HCT116 (cell line): ENCODE measurements at regions not wholly inside any gene's neighbourhood (a gene's known extent, or its start where the extent isn't known, plus 50 kb on each side); places are given as distances from the start of the nearest gene placed in this dataset.

Experiments used
- ATAC-seq: fragments of 200-7000 bp; cut with Tn5 transposase; 2 replicates; pipeline ENCODE4 v1.9.1; 2020; ENCODE audit warnings: mild to moderate bottlenecking, moderate library complexity
- BruUV-seq: library from RNA; stranded (reverse); fragments of 400-500 nt; replicated peaks from 2 replicates; lab custom pipeline; 2021; lab: Mats Ljungman, UMichigan
- CTCF ChIA-PET: fragments of 300-600 bp; sonication (Branson Sonifier 250); formaldehyde crosslinking; loops from one replicate; lab custom pipeline; 2021; ENCODE audit warnings: antibody characterized with exemption; lab: Charles Lee
- POLR2A ChIA-PET: fragments of 300-600, 350-600 bp; sonication (Branson Sonifier 250); formaldehyde crosslinking; loops from one replicate; lab custom pipeline; 2021; ENCODE audit warnings: antibody characterized with exemption; lab: Charles Lee
- RAD21 ChIA-PET, 2 experiments: fragments of 300-600 bp; sonication (Branson Sonifier 250); formaldehyde crosslinking; loops; one replicate each; lab custom pipeline; 2023; ENCODE audit warnings: low total read pairs in 2 of 2; ENCODE audit not compliant: uncharacterized antibody in 2 of 2, unreplicated experiment in 2 of 2, low non-redundant PET in 1 of 2; lab: Charles Lee
- DNase-seq: peaks from one replicate; pipeline ENCODE4 v3.0.0-alpha.2; 2010; ENCODE audit warnings: low read depth, low spot score
- H2AFZ ChIP-seq: fragments of 200-600 bp; shearing (Covaris generic), sonication (generic); 2 replicates; pipeline ENCODE4 v1.6.1; 2017; ENCODE audit warnings: low read depth, mixed run types, mixed read lengths, antibody characterized with exemption, low read length; ENCODE audit not compliant: poor library complexity, severe bottlenecking
- H3K27ac ChIP-seq: 2 replicates; pipeline ENCODE4 v1.5.1; 2012; ENCODE audit warnings: low read depth, low read length
- H3K27me3 ChIP-seq: fragments of 200-600 bp; sonication (generic); 2 replicates; pipeline ENCODE4 v1.6.1; 2016; ENCODE audit warnings: mixed run types, low read length, mixed read lengths; ENCODE audit not compliant: insufficient read depth
- H3K36me3 ChIP-seq, 2 experiments: fragments of 200-500 bp in 1 of 2; fragments of 200-600 bp in 1 of 2; sonication (Bioruptor generic) in 1 of 2; sonication (generic) in 1 of 2; 2 replicates each; pipeline versions ENCODE4 v1.5.1 to v1.6.1; 2014 to 2016; ENCODE audit warnings: low read length in 2 of 2, inconsistent platforms in 1 of 2, mixed read lengths in 1 of 2, mixed run types in 1 of 2; ENCODE audit not compliant: insufficient read depth in 2 of 2, control insufficient read depth in 1 of 2
- H3K4me1 ChIP-seq, 2 experiments: fragments of 200-600 bp in 1 of 2; sonication (generic) in 1 of 2; 2 replicates each; pipeline versions ENCODE4 v1.5.1 to v1.6.1; 2012 to 2017; ENCODE audit warnings: low read length in 2 of 2, inconsistent platforms in 1 of 2, mild to moderate bottlenecking in 1 of 2, mixed read lengths in 1 of 2, mixed run types in 1 of 2, moderate library complexity in 1 of 2; ENCODE audit not compliant: insufficient read depth in 2 of 2, control insufficient read depth in 1 of 2
- H3K4me2 ChIP-seq: fragments of 200-600 bp; sonication (generic); 2 replicates; pipeline ENCODE4 v1.6.1; 2017; ENCODE audit warnings: mixed run types, low read length, mixed read lengths
- H3K4me3 ChIP-seq, 2 experiments: fragments of 200-600 bp in 1 of 2; sonication (generic) in 1 of 2; replicated peaks in 1 of 2; 2 replicates each; pipeline ENCODE4 v1.5.1; 2011 to 2016; ENCODE audit warnings: low read length in 2 of 2, control low read depth in 1 of 2, low read depth in 1 of 2, mild to moderate bottlenecking in 1 of 2, mixed read lengths in 1 of 2, mixed run types in 1 of 2
- H3K79me2 ChIP-seq: fragments of 200-600 bp; sonication (generic); 2 replicates; pipeline ENCODE4 v1.6.1; 2017; ENCODE audit warnings: mild to moderate bottlenecking, mixed run types, low read length, moderate library complexity, mixed read lengths; ENCODE audit not compliant: insufficient read depth
- H3K9ac ChIP-seq: fragments of 200-600 bp; sonication (generic); 2 replicates; pipeline ENCODE4 v1.6.1; 2016; ENCODE audit warnings: low read length, mixed read lengths
- H3K9me2 ChIP-seq: fragments of 200-600 bp; sonication (generic), shearing (Covaris generic); 2 replicates; pipeline ENCODE4 v1.6.1; 2017; ENCODE audit warnings: mixed run types, mild to moderate bottlenecking, moderate library complexity; ENCODE audit not compliant: insufficient read depth
- H3K9me3 ChIP-seq, 2 experiments: fragments of 200-500 bp in 1 of 2; fragments of 200-600 bp in 1 of 2; sonication (Bioruptor generic) in 1 of 2; sonication (generic) in 1 of 2; 2 replicates each; pipeline ENCODE4 v1.6.1; 2014 to 2017; ENCODE audit warnings: low read length in 2 of 2, mixed read lengths in 2 of 2, inconsistent platforms in 1 of 2, low read depth in 1 of 2, mild to moderate bottlenecking in 1 of 2, mixed run types in 1 of 2, moderate library complexity in 1 of 2; ENCODE audit not compliant: control insufficient read depth in 1 of 2, insufficient read depth in 1 of 2
- H4K20me1 ChIP-seq: fragments of 200-600 bp; sonication (generic), shearing (Covaris generic); 2 replicates; pipeline ENCODE4 v1.6.1; 2017; ENCODE audit warnings: mixed run types, mild to moderate bottlenecking, moderate library complexity; ENCODE audit not compliant: insufficient read depth
- ATF3 ChIP-seq: IDR thresholded peaks from 2 replicates; pipeline ENCODE4 v1.6.1; 2012
- CBX3 ChIP-seq: IDR thresholded peaks from 2 replicates; pipeline ENCODE4 v1.6.1; 2012; ENCODE audit warnings: low read depth
- CEBPB ChIP-seq: IDR thresholded peaks from 2 replicates; pipeline ENCODE4 v1.6.1; 2012; ENCODE audit warnings: low read depth
- EGR1 ChIP-seq: IDR thresholded peaks from 2 replicates; pipeline ENCODE4 v1.6.1; 2012; ENCODE audit warnings: low read depth
- EZH2phosphoT487 ChIP-seq: fragments of 200-600 bp; IDR thresholded peaks from 2 replicates; pipeline ENCODE4 v1.6.1; 2018; ENCODE audit warnings: antibody characterized with exemption, borderline replicate concordance
- JUND ChIP-seq: IDR thresholded peaks from 2 replicates; pipeline ENCODE4 v1.6.1; 2012
- POLR2A ChIP-seq: IDR thresholded peaks from 2 replicates; pipeline ENCODE4 v1.7.0; 2011; ENCODE audit warnings: borderline replicate concordance; ENCODE audit not compliant: insufficient read depth, insufficient read length; ENCODE audit errors: extremely low read depth
- POLR2AphosphoS5 ChIP-seq: IDR thresholded peaks from 2 replicates; pipeline ENCODE4 v1.6.1; 2011; ENCODE audit warnings: mild to moderate bottlenecking, low read depth, low read length, moderate library complexity
- RAD21 ChIP-seq: IDR thresholded peaks from 2 replicates; pipeline ENCODE4 v1.6.1; 2012; ENCODE audit warnings: low read depth, mild to moderate bottlenecking
- REST ChIP-seq: IDR thresholded peaks from 2 replicates; pipeline ENCODE4 v1.6.1; 2012; ENCODE audit warnings: low read depth
- SP1 ChIP-seq: IDR thresholded peaks from 2 replicates; pipeline ENCODE4 v1.6.1; 2012; ENCODE audit warnings: low read depth
- SRF ChIP-seq: IDR thresholded peaks from 2 replicates; pipeline ENCODE4 v1.6.1; 2012; ENCODE audit warnings: low read depth
- TCF7L2 ChIP-seq: IDR thresholded peaks from 2 replicates; pipeline ENCODE4 v1.7.0; 2011; ENCODE audit warnings: borderline replicate concordance, inconsistent platforms; ENCODE audit not compliant: insufficient read depth, insufficient read length; ENCODE audit errors: extremely low read depth
- ZBTB33 ChIP-seq: IDR thresholded peaks from 2 replicates; pipeline ENCODE4 v1.6.1; 2011; ENCODE audit warnings: mild to moderate bottlenecking, low read length, moderate library complexity; ENCODE audit not compliant: insufficient replicate concordance; ENCODE audit errors: extremely low read depth
- ZFX ChIP-seq: fragments of 450-650 bp; IDR thresholded peaks from 2 replicates; pipeline ENCODE4 v1.6.1; 2017
- ZNF274 ChIP-seq: fragments of 200-500 bp; sonication (Bioruptor generic); IDR thresholded peaks from 2 replicates; pipeline ENCODE4 v1.6.1; 2014; ENCODE audit warnings: mild to moderate bottlenecking, low read depth, low read length, inconsistent platforms
- intact Hi-C: fragments of 100-400 bp; cut with micrococcal nuclease; formaldehyde crosslinking; loops from 2 replicates; pipeline ENCODE4 v1.10.0; 2022
- TF ChIP-seq, protein P1 (sequence below): IDR thresholded peaks from 2 replicates; pipeline ENCODE4 v1.6.1; 2012
- TF ChIP-seq, protein P2 (sequence below), 3 experiments: fragments of 200-600 bp in 1 of 3; sonication (generic) in 1 of 3; IDR thresholded peaks in 2 of 3; conservative IDR thresholded peaks in 1 of 3; 2 replicates each; pipeline ENCODE4 v1.5.1; 2012 to 2017; ENCODE audit warnings: low read depth in 2 of 3, low read length in 2 of 3, antibody characterized with exemption in 1 of 3, borderline replicate concordance in 1 of 3, control low read depth in 1 of 3, mild to moderate bottlenecking in 1 of 3, mixed read lengths in 1 of 3, mixed run types in 1 of 3, moderate library complexity in 1 of 3; ENCODE audit not compliant: insufficient read depth in 1 of 3

- Histone ChIP-seq H4K20me1 (no peaks in the 10 kb centered on the region), H2AFZ (no peak overlapping the region), H3K79me2 (no peaks in the 10 kb centered on the region), H3K9me2 (no peaks in the 10 kb centered on the region), H3K4me1 (no peaks in the 10 kb centered on the region), H3K4me2 (no peak overlapping the region), H3K27me3 (no peaks in the 10 kb centered on the region), H3K36me3 (no peaks in the 10 kb centered on the region), H3K9ac (no peak overlapping the region)
- BruUV-seq: no TSS peak
- CTCF ChIA-PET: no interaction called here
- DNase-seq (no peak), ATAC-seq (no peak)
- intact Hi-C loops: no loop called here
- no peak for TF ChIP-seq EGR1
- no peak for TF ChIP-seq REST
- TF ChIP-seq, protein P1, sequence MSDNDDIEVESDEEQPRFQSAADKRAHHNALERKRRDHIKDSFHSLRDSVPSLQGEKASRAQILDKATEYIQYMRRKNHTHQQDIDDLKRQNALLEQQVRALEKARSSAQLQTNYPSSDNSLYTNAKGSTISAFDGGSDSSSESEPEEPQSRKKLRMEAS: no peak
- TF ChIP-seq POLR2AphosphoS5: no peak
- no peak for TF ChIP-seq ZBTB33
- TF ChIP-seq POLR2A: no peak
- TF ChIP-seq, protein P2, sequence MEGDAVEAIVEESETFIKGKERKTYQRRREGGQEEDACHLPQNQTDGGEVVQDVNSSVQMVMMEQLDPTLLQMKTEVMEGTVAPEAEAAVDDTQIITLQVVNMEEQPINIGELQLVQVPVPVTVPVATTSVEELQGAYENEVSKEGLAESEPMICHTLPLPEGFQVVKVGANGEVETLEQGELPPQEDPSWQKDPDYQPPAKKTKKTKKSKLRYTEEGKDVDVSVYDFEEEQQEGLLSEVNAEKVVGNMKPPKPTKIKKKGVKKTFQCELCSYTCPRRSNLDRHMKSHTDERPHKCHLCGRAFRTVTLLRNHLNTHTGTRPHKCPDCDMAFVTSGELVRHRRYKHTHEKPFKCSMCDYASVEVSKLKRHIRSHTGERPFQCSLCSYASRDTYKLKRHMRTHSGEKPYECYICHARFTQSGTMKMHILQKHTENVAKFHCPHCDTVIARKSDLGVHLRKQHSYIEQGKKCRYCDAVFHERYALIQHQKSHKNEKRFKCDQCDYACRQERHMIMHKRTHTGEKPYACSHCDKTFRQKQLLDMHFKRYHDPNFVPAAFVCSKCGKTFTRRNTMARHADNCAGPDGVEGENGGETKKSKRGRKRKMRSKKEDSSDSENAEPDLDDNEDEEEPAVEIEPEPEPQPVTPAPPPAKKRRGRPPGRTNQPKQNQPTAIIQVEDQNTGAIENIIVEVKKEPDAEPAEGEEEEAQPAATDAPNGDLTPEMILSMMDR (IDR thresholded peaks at IDR 0.05 in 2 of 3, conservative IDR thresholded peaks at IDR 0.05 in 1 of 3; ENCODE audit: borderline replicate concordance in 1 of 3, insufficient read depth in 1 of 3, low read depth in 2 of 3, low read length in 2 of 3): no peak
- TF ChIP-seq CBX3: no peak
- no peak for TF ChIP-seq ATF3
- no peak for TF ChIP-seq JUND
- no peak for TF ChIP-seq TCF7L2
- no peak for TF ChIP-seq RAD21
- no peak for TF ChIP-seq CEBPB
- TF ChIP-seq ZNF274: no peak
- no peak for TF ChIP-seq SP1
- TF ChIP-seq EZH2phosphoT487: no peak
- TF ChIP-seq ZFX: no peak
- no peak for TF ChIP-seq SRF
- TF ChIP-seq, all 23 proteins: peak for 0
- no peak overlapping the region for H3K4me3 ChIP-seq
- ChIA-PET RAD21 (no interaction called here), POLR2A (no interaction called here)
- no peak overlapping the region for H3K27ac ChIP-seq
- H3K9me3 ChIP-seq: peaks cover 11 to 29% of the 10 kb centered on the region in 2 experiments; a peak in 3 of 4 replicates
Measured at GRCh38 chr14:29454026-29454693, 473.5 kb downstream of the PRKD1 start.
